HEK293 (cell line): ENCODE measurements at regions not wholly inside any gene's neighbourhood (a gene's known extent, or its start where the extent isn't known, plus 50 kb on each side); places are given as distances from the start of the nearest gene placed in this dataset.

Experiments used
- GLIS1 ChIP-seq: fragments of 450-650 bp; formaldehyde crosslinking; IDR thresholded peaks from 2 replicates; pipeline ENCODE4 v1.5.1; 2016; ENCODE audit warnings: missing biosample characterization, missing genetic modification characterization
- TCF7L2 ChIP-seq: IDR thresholded peaks from 2 replicates; pipeline ENCODE4 v1.6.1; 2011; ENCODE audit warnings: low read depth, mild to moderate bottlenecking, inconsistent platforms, low read length, moderate library complexity, borderline replicate concordance
- ZNF555 ChIP-seq: fragments of 450-650 bp; formaldehyde crosslinking; conservative IDR thresholded peaks from 2 replicates; pipeline ENCODE4 v1.5.1; 2017; ENCODE audit warnings: missing biosample characterization, mild to moderate bottlenecking, missing genetic modification characterization, inconsistent platforms
- ZNF558 ChIP-seq: fragments of 450-650 bp; formaldehyde crosslinking; IDR thresholded peaks from 2 replicates; pipeline ENCODE4 v1.5.1; 2016; ENCODE audit warnings: missing biosample characterization, missing genetic modification characterization
- TF ChIP-seq, protein P1 (sequence below): fragments of 450-650 bp; formaldehyde crosslinking; IDR thresholded peaks from 2 replicates; pipeline ENCODE4 v1.5.1; 2016; ENCODE audit warnings: missing biosample characterization, missing genetic modification characterization

DNA sequence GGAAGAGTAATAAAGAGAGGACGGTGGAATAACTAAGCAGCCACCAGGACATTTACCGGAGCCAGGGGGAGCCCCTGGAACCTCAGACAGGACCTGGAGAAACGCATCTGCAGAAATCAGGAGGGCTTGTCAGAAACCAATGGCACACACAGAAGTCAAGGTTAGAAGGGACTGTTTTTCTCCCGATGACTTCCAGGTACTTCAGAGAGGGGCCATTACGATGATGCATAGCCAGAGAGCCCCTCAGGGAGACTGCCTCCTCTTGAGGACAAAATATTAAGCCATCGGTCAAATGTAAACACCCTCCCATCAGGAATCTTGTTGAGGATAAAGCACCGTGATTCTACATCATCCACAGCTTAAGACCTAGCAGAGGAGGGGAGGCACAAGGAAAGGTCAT lies 333.6 kb upstream of the CDH5 start:
- TF ChIP-seq GLIS1 = no peak
- TF ChIP-seq, protein P1, sequence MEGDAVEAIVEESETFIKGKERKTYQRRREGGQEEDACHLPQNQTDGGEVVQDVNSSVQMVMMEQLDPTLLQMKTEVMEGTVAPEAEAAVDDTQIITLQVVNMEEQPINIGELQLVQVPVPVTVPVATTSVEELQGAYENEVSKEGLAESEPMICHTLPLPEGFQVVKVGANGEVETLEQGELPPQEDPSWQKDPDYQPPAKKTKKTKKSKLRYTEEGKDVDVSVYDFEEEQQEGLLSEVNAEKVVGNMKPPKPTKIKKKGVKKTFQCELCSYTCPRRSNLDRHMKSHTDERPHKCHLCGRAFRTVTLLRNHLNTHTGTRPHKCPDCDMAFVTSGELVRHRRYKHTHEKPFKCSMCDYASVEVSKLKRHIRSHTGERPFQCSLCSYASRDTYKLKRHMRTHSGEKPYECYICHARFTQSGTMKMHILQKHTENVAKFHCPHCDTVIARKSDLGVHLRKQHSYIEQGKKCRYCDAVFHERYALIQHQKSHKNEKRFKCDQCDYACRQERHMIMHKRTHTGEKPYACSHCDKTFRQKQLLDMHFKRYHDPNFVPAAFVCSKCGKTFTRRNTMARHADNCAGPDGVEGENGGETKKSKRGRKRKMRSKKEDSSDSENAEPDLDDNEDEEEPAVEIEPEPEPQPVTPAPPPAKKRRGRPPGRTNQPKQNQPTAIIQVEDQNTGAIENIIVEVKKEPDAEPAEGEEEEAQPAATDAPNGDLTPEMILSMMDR (tag by site-specific recombination) = no peak
- TF ChIP-seq TCF7L2 = no peak
- TF ChIP-seq ZNF558 (tag by site-specific recombination) = no peak
- no peak for TF ChIP-seq ZNF555
